Gastrocnemius medialis (tissue), 4 donors: ENCODE measurements at regions not wholly inside any gene's neighbourhood (a gene's known extent, or its start where the extent isn't known, plus 50 kb on each side); places are given as distances from the start of the nearest gene placed in this dataset.

Source experiments
- POLR2A ChIP-seq, 2 donors: fragments of 450-650 bp; IDR thresholded peaks; one replicate each; pipeline ENCODE4 v1.6.1; 2017; ENCODE audit warnings: antibody characterized with exemption in 2 of 2, mild to moderate bottlenecking in 2 of 2, moderate library complexity in 2 of 2
- TF ChIP-seq, protein P1 (sequence below), 5 experiments: fragments of 450-650 bp in 3 of 5; fragments of 200-600 bp in 2 of 5; sonication (generic) in 2 of 5; IDR thresholded peaks in 4 of 5; conservative IDR thresholded peaks in 1 of 5; 1 replicate in 4 of 5; 2 replicates in 1 of 5; pipeline ENCODE4 v1.5.1; 2016 to 2019; ENCODE audit warnings: antibody characterized with exemption in 5 of 5, mild to moderate bottlenecking in 3 of 5, moderate library complexity in 3 of 5

DNA sequence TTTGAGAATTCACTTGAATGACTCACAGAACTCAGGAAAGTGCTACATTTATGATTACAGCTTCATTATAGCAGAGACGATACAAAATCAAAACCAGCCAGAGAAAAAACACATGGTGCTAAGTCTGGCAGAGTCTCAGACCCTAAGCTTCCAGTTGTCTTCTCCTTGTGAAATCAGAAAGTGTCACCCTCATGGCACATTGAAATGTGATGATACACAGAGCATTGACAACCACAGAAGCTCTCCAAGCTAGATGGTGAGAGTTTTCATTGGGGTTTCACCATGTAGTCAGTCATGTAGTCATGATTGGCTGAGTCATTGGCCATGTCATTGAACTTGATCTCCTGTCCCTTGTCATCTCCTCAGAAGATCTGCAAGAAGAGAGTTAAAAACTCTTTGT, 526.6 kb downstream of the MRPL39 start:
- TF ChIP-seq, protein P1, sequence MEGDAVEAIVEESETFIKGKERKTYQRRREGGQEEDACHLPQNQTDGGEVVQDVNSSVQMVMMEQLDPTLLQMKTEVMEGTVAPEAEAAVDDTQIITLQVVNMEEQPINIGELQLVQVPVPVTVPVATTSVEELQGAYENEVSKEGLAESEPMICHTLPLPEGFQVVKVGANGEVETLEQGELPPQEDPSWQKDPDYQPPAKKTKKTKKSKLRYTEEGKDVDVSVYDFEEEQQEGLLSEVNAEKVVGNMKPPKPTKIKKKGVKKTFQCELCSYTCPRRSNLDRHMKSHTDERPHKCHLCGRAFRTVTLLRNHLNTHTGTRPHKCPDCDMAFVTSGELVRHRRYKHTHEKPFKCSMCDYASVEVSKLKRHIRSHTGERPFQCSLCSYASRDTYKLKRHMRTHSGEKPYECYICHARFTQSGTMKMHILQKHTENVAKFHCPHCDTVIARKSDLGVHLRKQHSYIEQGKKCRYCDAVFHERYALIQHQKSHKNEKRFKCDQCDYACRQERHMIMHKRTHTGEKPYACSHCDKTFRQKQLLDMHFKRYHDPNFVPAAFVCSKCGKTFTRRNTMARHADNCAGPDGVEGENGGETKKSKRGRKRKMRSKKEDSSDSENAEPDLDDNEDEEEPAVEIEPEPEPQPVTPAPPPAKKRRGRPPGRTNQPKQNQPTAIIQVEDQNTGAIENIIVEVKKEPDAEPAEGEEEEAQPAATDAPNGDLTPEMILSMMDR (IDR thresholded peaks at IDR 0.05 in 4 of 5, conservative IDR thresholded peaks at IDR 0.05 in 1 of 5), result no peak
- no peak for TF ChIP-seq POLR2A (IDR thresholded peaks at IDR 0.05)
